ENCODE measurements at regions not wholly inside any gene's neighbourhood (a gene's known extent, or its start where the extent isn't known, plus 50 kb on each side); places are given as distances from the start of the nearest gene placed in this dataset.
"Not testable (repeated sequence)": the region's sequence is repeated elsewhere in the genome, so short reads cannot be mapped to it uniquely, and the experiment has no call there.

DNA sequence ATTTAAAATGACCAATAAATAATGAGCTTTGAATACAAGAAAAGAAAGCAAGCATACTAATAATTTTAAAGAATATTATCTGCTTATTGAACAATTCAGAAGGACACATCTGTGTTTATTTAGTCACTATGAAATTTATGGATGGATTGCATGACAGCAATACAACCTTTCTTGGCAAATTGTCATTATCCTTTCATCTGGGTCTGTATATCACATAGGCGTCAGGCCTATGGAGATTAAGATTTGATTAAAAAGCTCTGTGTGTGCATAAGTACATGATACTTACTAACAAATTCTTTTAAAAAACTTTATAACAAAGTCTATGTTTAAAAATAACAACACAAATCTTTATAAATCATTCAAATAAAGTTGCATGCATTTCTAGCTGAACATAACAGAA, 1394.4 kb downstream of the KHDRBS2 start:
- Histone ChIP-seq H3K4me3 (ENCODE audit: low read depth, low read length) (no peak overlapping the region), H3K36me3 (ENCODE audit: control insufficient read depth, insufficient read depth, low read length) (no peaks in the 10 kb centered on the region), H3K27me3 (ENCODE audit: control insufficient read depth, insufficient read depth, low read length) (no peaks in the 10 kb centered on the region)
- TF ChIP-seq, protein P1, sequence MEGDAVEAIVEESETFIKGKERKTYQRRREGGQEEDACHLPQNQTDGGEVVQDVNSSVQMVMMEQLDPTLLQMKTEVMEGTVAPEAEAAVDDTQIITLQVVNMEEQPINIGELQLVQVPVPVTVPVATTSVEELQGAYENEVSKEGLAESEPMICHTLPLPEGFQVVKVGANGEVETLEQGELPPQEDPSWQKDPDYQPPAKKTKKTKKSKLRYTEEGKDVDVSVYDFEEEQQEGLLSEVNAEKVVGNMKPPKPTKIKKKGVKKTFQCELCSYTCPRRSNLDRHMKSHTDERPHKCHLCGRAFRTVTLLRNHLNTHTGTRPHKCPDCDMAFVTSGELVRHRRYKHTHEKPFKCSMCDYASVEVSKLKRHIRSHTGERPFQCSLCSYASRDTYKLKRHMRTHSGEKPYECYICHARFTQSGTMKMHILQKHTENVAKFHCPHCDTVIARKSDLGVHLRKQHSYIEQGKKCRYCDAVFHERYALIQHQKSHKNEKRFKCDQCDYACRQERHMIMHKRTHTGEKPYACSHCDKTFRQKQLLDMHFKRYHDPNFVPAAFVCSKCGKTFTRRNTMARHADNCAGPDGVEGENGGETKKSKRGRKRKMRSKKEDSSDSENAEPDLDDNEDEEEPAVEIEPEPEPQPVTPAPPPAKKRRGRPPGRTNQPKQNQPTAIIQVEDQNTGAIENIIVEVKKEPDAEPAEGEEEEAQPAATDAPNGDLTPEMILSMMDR (IDR thresholded peaks at IDR 0.05; ENCODE audit: insufficient read depth, low read length, severe bottlenecking), result no peak
- no peak for DNase-seq (ENCODE audit: low read depth)
- no peak for FAIRE-seq

DNA sequence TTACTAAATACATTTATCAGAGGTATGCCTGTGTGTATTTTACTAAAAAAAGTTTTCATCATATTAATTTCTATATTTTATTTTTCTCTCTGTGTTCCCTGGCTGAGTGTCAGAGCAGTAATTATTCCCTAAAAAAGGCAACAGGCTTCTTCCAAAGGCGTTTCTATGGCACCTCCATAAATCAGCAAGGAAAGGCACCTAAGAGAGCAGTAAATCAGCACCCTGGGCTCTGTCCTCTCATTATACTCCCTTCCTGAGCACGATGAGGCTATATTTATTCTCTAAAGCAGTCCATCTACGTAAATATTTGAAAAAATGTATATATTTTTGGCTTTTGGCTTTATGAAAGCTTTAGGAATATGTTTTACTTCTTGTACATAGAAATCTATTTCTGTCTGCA, 1408.6 kb downstream of the KHDRBS2 start:
- FAIRE-seq; H3K36me3 ChIP-seq (ENCODE audit: control insufficient read depth, insufficient read depth, low read length); H3K27me3 ChIP-seq (ENCODE audit: control insufficient read depth, insufficient read depth, low read length); DNase-seq (ENCODE audit: low read depth); H3K4me3 ChIP-seq (ENCODE audit: low read depth, low read length): not testable (repeated sequence)

DNA sequence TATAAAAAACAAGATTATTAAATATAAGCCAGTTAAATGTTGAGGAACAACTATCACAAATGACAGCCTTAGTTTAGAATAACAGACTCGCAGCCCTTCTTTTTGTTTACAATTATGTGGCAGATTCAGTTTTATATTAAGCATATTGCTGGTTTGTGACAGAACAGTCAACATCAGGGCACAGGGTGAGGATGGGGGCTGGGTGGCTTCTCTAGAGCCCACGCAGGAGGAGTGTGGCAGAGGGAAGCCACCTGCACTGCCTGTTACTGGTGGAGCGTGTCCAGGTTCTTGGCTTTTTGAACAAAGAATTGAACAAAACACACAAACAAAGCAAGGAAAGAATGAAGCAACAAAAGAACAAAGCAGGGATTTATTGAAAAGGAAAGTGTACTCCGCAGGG, 1415.2 kb downstream of the KHDRBS2 start:
- FAIRE-seq; H3K27me3 ChIP-seq (ENCODE audit: control insufficient read depth, insufficient read depth, low read length); H3K36me3 ChIP-seq (ENCODE audit: control insufficient read depth, insufficient read depth, low read length); H3K4me3 ChIP-seq (ENCODE audit: low read depth, low read length); DNase-seq (ENCODE audit: low read depth): not testable (repeated sequence)

DNA sequence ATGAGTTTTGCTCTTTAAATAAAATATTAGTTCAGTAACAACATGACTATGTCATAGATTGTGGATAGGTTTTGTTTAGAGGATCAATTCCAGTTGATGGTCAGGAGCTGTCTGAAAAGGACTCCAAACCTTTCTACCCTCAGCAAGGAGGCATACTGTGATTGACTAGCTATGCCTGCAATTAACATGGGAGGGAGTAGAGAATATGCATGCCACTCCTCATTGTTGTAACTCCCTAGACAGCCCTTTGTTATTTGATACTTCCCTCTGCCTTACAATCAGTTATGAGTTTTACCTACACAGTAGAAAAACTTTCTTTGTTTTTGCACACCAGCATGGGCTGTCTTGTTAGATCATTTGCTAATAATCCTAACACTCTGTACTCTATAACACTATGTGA, 1418.5 kb downstream of the KHDRBS2 start:
- Histone ChIP-seq H3K27me3 (ENCODE audit: control insufficient read depth, insufficient read depth, low read length) (no peaks in the 10 kb centered on the region), H3K36me3 (ENCODE audit: control insufficient read depth, insufficient read depth, low read length) (no peaks in the 10 kb centered on the region), H3K4me3 (ENCODE audit: low read depth, low read length) (no peak overlapping the region)
- DNase-seq (ENCODE audit: low read depth) (no peak), FAIRE-seq (no peak)
- TF ChIP-seq, protein P1 (IDR thresholded peaks at IDR 0.05; ENCODE audit: insufficient read depth, low read length, severe bottlenecking), result no peak

DNA sequence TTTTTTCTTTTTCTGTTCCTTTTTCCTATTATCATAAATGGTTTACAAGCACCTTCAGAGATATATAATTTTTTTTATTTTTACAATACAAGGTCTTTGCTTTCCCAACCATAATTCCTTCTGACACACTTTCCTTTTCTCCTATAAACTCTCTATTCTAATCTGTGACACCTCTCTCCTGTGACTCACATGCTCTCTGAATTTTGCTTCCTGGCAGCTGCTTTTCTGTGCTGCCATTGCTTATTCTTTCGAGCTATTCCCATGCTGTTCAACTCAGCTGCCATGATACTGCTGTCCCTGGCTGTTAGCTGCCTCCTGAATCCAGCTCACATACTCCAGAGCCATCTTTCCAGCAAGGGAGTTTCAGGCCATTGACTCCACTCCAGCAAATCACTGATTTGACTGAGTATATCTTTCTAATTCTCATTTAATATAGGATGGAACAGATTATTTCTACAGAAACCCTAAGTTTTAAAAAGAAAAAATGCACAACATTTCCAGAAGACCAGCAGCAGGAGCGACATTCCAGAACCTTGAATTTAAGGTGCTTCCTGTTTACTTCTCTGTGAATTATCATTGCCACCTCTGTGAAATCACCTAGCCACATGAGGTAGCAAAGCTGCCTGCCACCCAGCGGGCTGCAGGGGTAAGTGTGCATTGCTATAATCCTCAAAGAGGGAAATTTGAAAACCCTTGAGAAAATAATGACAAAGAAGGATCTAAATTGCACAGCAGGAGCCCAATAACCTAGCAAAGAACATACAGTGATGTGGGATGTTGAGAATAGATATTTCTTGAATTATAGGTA, 1442.6 kb downstream of the KHDRBS2 start:
- not testable (repeated sequence) for DNase-seq (ENCODE audit: low read depth); H3K36me3 ChIP-seq (ENCODE audit: control insufficient read depth, insufficient read depth, low read length); H3K27me3 ChIP-seq (ENCODE audit: control insufficient read depth, insufficient read depth, low read length); H3K4me3 ChIP-seq (ENCODE audit: low read depth, low read length); FAIRE-seq

DNA sequence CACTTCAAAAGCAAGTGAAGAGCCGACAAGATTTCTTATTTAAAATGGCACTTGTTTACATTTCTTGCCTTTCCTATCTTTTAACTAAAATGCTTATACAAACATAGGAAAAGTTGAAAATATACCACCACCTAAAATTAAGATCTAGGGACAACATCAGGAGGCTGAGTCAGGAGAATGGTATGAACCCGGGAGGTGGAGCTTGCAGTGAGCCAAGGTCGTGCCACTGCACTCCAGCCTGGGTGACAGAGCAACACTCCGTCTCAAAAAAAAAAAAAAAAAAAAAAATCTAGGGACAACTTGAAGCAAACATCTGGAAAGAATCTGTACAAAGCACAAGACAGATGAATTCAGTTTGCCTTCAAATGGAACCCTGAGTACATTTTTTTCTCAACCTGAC, 1455.3 kb downstream of the KHDRBS2 start:
- not testable (repeated sequence) for H3K36me3 ChIP-seq (ENCODE audit: control insufficient read depth, insufficient read depth, low read length); FAIRE-seq; DNase-seq (ENCODE audit: low read depth); H3K4me3 ChIP-seq (ENCODE audit: low read depth, low read length); H3K27me3 ChIP-seq (ENCODE audit: control insufficient read depth, insufficient read depth, low read length)

DNA sequence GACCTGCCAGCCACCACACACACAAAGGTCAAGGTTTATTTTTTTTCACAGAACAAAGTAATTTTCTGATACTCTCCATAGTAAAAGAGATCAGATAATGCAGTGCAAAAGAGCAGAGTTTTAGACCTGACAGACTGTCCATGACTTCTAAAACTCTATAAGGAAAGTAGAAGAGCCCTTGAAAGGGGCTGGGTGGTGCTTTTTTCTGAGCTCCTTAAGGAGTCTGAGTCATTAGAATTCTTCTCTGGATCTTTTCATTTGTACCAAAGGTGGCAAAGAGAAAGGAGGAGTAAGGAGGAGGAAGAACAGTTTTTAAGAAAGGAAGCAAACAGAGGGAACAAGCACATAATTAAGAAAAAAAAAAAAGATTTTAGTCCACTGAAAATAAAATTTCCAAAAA, 1463.4 kb downstream of the KHDRBS2 start:
- FAIRE-seq; DNase-seq (ENCODE audit: low read depth); H3K4me3 ChIP-seq (ENCODE audit: low read depth, low read length); H3K36me3 ChIP-seq (ENCODE audit: control insufficient read depth, insufficient read depth, low read length); H3K27me3 ChIP-seq (ENCODE audit: control insufficient read depth, insufficient read depth, low read length): not testable (repeated sequence)

DNA sequence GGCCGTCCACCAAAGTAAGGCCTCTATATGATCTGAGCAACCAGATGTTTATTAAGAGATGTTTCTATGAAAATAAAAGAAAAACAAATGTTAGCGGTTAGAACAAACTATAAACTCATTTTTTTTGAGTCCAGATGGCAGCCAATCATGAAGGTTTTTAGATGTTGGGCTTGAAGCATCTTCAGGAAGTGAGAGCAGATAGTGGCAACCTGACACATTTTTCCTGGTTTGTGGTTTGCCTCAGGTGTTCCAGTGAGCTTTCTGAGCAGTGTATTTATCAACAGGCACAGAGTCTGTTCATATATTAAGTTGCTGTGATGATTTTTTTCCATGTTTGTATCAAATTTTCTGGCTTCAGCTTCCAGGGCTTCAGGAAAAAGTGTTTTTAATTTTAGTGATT, 1468.0 kb downstream of the KHDRBS2 start:
- not testable (repeated sequence) for H3K4me3 ChIP-seq (ENCODE audit: low read depth, low read length); H3K27me3 ChIP-seq (ENCODE audit: control insufficient read depth, insufficient read depth, low read length); H3K36me3 ChIP-seq (ENCODE audit: control insufficient read depth, insufficient read depth, low read length); DNase-seq (ENCODE audit: low read depth); FAIRE-seq

DNA sequence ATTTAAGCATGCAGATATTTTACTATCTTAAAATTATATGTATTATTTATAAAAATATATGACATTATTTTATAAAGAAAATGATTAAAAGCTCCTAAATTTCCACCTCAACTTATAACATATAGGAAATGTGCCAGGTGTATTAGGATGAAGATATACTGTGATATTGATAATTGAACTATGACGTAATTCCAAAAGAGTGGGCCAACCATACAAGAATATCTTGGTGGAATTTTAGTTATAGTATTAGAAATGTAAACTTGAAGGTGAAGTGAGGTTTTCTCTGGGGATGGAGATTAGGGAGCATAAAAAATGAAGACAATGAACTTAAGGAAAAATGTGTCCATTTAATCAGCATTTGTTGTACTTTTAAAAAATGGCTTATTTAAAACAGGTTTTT, 1471.2 kb downstream of the KHDRBS2 start:
- not testable (repeated sequence) for FAIRE-seq; H3K27me3 ChIP-seq (ENCODE audit: control insufficient read depth, insufficient read depth, low read length); H3K36me3 ChIP-seq (ENCODE audit: control insufficient read depth, insufficient read depth, low read length); DNase-seq (ENCODE audit: low read depth); H3K4me3 ChIP-seq (ENCODE audit: low read depth, low read length)

DNA sequence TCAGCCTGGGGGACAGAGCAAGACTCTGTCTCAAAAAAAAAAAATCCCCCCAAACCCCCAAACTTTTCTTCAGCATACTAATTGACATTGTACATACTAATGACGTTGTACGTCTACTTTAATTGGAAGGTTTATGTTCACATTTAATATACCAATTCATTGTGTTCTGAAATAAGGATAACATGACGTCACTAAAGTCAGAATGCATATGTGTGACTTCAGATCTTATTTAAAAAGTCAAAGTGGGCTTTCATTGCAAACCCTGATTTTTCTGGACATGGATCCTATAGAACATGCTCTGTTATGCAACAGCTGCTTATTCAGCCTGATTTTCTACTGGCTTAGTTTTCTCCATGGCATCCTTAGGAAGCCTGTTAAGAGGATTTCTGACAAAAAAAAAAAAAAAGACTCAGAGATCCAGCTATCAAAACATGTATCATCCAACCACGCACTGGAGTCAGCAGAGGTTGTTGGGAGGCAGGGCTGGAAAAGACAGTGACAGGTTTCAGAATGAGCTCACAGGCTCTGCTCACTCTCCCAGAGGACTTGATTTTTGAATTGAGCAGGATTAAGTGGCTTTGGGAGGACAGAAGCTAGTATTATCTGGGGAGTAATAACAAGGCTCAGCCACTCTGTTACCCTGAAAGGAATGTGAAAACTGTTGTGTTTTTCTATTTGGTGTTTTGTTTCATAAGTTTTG, 1472.0 kb downstream of the KHDRBS2 start:
- H3K4me3 ChIP-seq (ENCODE audit: low read depth, low read length); H3K27me3 ChIP-seq (ENCODE audit: control insufficient read depth, insufficient read depth, low read length); DNase-seq (ENCODE audit: low read depth); H3K36me3 ChIP-seq (ENCODE audit: control insufficient read depth, insufficient read depth, low read length); FAIRE-seq: not testable (repeated sequence)

DNA sequence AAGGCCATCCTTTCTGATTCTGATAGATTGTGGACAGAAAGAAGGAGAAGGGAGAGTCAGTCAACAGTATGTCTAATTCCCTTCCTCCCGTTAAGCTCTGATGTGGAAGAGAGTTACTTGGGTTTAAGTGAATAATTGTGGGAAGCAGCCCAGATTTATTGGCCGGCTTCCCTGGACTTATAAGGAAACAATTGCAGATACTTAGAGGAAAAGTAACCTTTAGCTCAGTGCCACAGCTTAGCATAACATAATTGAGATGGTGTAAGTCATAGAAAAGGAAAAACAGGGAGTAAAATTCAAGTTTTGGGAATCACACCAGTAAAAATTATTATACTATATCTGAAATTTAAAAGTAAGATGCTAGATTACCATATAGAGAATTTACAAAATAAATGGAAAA, 1475.8 kb downstream of the KHDRBS2 start:
- H3K4me3 ChIP-seq (ENCODE audit: low read depth, low read length); H3K36me3 ChIP-seq (ENCODE audit: control insufficient read depth, insufficient read depth, low read length); FAIRE-seq; H3K27me3 ChIP-seq (ENCODE audit: control insufficient read depth, insufficient read depth, low read length); DNase-seq (ENCODE audit: low read depth): not testable (repeated sequence)

DNA sequence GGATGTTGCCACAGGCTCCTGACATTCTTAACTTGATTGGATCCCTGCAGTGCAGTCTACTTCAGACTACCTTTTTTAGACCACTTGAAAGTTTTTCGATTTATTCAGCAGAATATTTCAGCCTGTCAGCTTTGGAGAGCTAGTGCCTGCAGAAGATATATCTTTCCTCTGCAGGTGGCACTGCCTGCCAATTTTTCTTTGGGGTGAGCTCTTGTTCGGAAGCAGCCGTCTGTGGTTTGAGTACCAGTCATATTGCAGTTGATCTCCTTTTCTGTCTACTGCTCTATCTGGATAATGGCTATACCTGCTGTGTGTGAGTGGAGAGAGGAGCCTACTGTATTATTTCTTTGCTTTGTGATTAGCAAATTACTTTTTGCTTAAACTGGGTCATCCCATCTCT, 1486.9 kb downstream of the KHDRBS2 start:
- FAIRE-seq; H3K36me3 ChIP-seq (ENCODE audit: control insufficient read depth, insufficient read depth, low read length); H3K27me3 ChIP-seq (ENCODE audit: control insufficient read depth, insufficient read depth, low read length); H3K4me3 ChIP-seq (ENCODE audit: low read depth, low read length): not testable (repeated sequence)
- DNase-seq (ENCODE audit: low read depth), result peak; percentile 2
